Left cardiac atrium (tissue), 4 donors: ENCODE measurements at regions not wholly inside any gene's neighbourhood (a gene's known extent, or its start where the extent isn't known, plus 50 kb on each side); places are given as distances from the start of the nearest gene placed in this dataset.
"Not testable (repeated sequence)": the region's sequence is repeated elsewhere in the genome, so short reads cannot be mapped to it uniquely, and the experiment has no call there.

Experiments
- ATAC-seq, 2 donors: fragments of 200-7000 bp; cut with Tn5 transposase; one replicate each; pipeline ENCODE4 v1.9.1; 2020; ENCODE audit warnings: mild to moderate bottlenecking in 2 of 2, moderate library complexity in 2 of 2
- DNase-seq: peaks from one replicate; pipeline ENCODE4 v3.0.0-alpha.2; 2020
- intact Hi-C, 2 donors: fragments of 100-400 bp; cut with DNase I; formaldehyde crosslinking; loops; one replicate each; pipeline versions ENCODE4 v1.14.1 to v1.15.1; 2022 to 2023
- donor health status: DM: no; HTN: yes; CAD: no.
- donor health status: DM: no; HTN: yes; CAD: no; lungs with severe emphysema.
- donor health status: DM: yes; HTN: yes; CAD: no.
- donor health status: Dilated cardiomyopathy.

GRCh38 chr7:81280531-81280930, 361.7 kb upstream of the SEMA3C start:
- intact Hi-C loops, result no loop called here
- ATAC-seq (no peak), DNase-seq (no peak)

GRCh38 chr7:81277691-81278090, 358.8 kb upstream of the SEMA3C start:
- no peak for ATAC-seq
- intact Hi-C loops, result no loop called here

GRCh38 chr7:81273601-81274397, 354.9 kb upstream of the SEMA3C start:
- ATAC-seq (no peak), DNase-seq (no peak)
- intact Hi-C loops, result no loop called here

More at GRCh38 chr7:81277691-81278090, 358.8 kb upstream of the SEMA3C start:
- no peak for DNase-seq

- DNase-seq (no peak), ATAC-seq (no peak)
- intact Hi-C loops, result no loop called here
Measured at GRCh38 chr7:81272176-81272575, 353.3 kb upstream of the SEMA3C start.

GRCh38 chr7:81268551-81268950, 349.7 kb upstream of the SEMA3C start:
- intact Hi-C loops, result no loop called here
- no peak for ATAC-seq
- no peak for DNase-seq

GRCh38 chr7:81267508-81267907, 348.7 kb upstream of the SEMA3C start:
- ATAC-seq (no peak), DNase-seq (no peak)
- intact Hi-C loops, result no loop called here

GRCh38 chr7:81264116-81264515, 345.3 kb upstream of the SEMA3C start:
- ATAC-seq (no peak), DNase-seq (no peak)
- intact Hi-C loops, result no loop called here

- ATAC-seq (no peak), DNase-seq (no peak)
- intact Hi-C loops, result no loop called here
Measured at GRCh38 chr7:81260152-81260551, 341.3 kb upstream of the SEMA3C start.

- DNase-seq (no peak), ATAC-seq (peak; percentile 59 to 61)
- intact Hi-C loops, result loop anchor here (1.0 to 10.0 kb wide), 3 partner anchors 337 to 562 kb away; no protein-coding TSS in a partner anchor
Measured at GRCh38 chr7:81256991-81257390, 338.1 kb upstream of the SEMA3C start.

GRCh38 chr7:81248420-81248819, 329.6 kb upstream of the SEMA3C start:
- intact Hi-C loops, result no loop called here
- DNase-seq (no peak), ATAC-seq (no peak)

GRCh38 chr7:81247364-81247763, 328.5 kb upstream of the SEMA3C start:
- DNase-seq, intact Hi-C loops, ATAC-seq: not testable (repeated sequence)

- ATAC-seq, result no peak
- intact Hi-C loops, result no loop called here
- DNase-seq, result no peak
Measured at GRCh38 chr7:81245353-81245752, 326.5 kb upstream of the SEMA3C start.

GRCh38 chr7:81244224-81244623, 325.4 kb upstream of the SEMA3C start:
- ATAC-seq, result no peak
- intact Hi-C loops, result no loop called here
- no peak for DNase-seq

GRCh38 chr7:81236560-81236959, 317.7 kb upstream of the SEMA3C start:
- intact Hi-C loops, result no loop called here
- DNase-seq (no peak), ATAC-seq (no peak)

- intact Hi-C loops, result no loop called here
Measured at GRCh38 chr7:81235997-81236396, 317.1 kb upstream of the SEMA3C start.

GRCh38 chr7:81234896-81235295, 316.0 kb upstream of the SEMA3C start:
- ATAC-seq, result peak in 1 of 2 donors; percentile 46
- intact Hi-C loops, result no loop called here
- DNase-seq, result no peak

More at GRCh38 chr7:81235997-81236396, 317.1 kb upstream of the SEMA3C start:
- ATAC-seq, result no peak
- no peak for DNase-seq

- intact Hi-C loops, result no loop called here
- ATAC-seq, result peak in 1 of 2 donors; percentile 30
- no peak for DNase-seq
Measured at GRCh38 chr7:81233208-81233940, 314.5 kb upstream of the SEMA3C start.

GRCh38 chr7:81232084-81232799, 313.4 kb upstream of the SEMA3C start:
- DNase-seq, result no peak
- ATAC-seq, result peak in 1 of 2 donors; percentile 44
- intact Hi-C loops, result no loop called here

- intact Hi-C loops, result no loop called here
- ATAC-seq (no peak), DNase-seq (no peak)
Measured at GRCh38 chr7:81231301-81231838, 312.5 kb upstream of the SEMA3C start.

GRCh38 chr7:81226234-81226633, 307.4 kb upstream of the SEMA3C start:
- no peak for ATAC-seq
- DNase-seq, result no peak
- intact Hi-C loops, result no loop called here
